Upper lobe of left lung (tissue), 6 donors: ENCODE measurements at regions not wholly inside any gene's neighbourhood (a gene's known extent, or its start where the extent isn't known, plus 50 kb on each side); places are given as distances from the start of the nearest gene placed in this dataset.

Experiments
- ATAC-seq, 2 donors: fragments of 200-7000 bp; cut with Tn5 transposase; one replicate each; pipeline ENCODE4 v1.9.1; 2022; ENCODE audit warnings: mild to moderate bottlenecking in 2 of 2, moderate library complexity in 2 of 2; ENCODE audit not compliant: low FRiP score in 2 of 2
- DNase-seq, 2 donors: peaks; one replicate each; pipeline ENCODE4 v3.0.0-alpha.2; 2019 to 2020
- H3K27ac ChIP-seq, 4 donors: fragments of 200-600 bp; sonication (generic); one replicate each; pipeline ENCODE4 v1.5.1; 2016 to 2019
- H3K27me3 ChIP-seq, 4 donors: fragments of 200-600 bp; sonication (generic); one replicate each; pipeline ENCODE4 v1.5.1; 2017 to 2019
- H3K36me3 ChIP-seq, 4 donors: fragments of 200-600 bp; sonication (generic); one replicate each; pipeline ENCODE4 v1.5.1; 2016 to 2019
- H3K4me1 ChIP-seq, 4 donors: fragments of 200-600 bp; sonication (generic); one replicate each; pipeline ENCODE4 v1.5.1; 2018 to 2019
- H3K4me3 ChIP-seq, 4 donors: fragments of 200-600 bp; sonication (generic); one replicate each; pipeline ENCODE4 v1.5.1; 2017 to 2019; ENCODE audit warnings: mild to moderate bottlenecking in 2 of 4, moderate library complexity in 1 of 4
- H3K9me3 ChIP-seq, 4 donors: fragments of 200-600 bp; sonication (generic); one replicate each; pipeline ENCODE4 v1.5.1; 2018 to 2019
- EP300 ChIP-seq, 4 donors: sonication (generic); formaldehyde crosslinking; IDR thresholded peaks; one replicate each; pipeline ENCODE4 v1.5.1; 2017; ENCODE audit warnings: antibody characterized with exemption in 4 of 4, control low read depth in 2 of 4
- POLR2A ChIP-seq, 4 donors: fragments of 450-650 bp; IDR thresholded peaks; one replicate each; pipeline ENCODE4 v1.5.1; 2016 to 2017; ENCODE audit warnings: antibody characterized with exemption in 4 of 4, mild to moderate bottlenecking in 2 of 4
- POLR2AphosphoS5 ChIP-seq, 2 donors: sonication (generic); formaldehyde crosslinking; IDR thresholded peaks; one replicate each; pipeline ENCODE4 v1.5.1; 2017; ENCODE audit warnings: antibody characterized with exemption in 2 of 2
- WGBS, 2 donors: methylation state at CpG; one replicate each; pipeline ENCODE4 v1.1.5; 2017 to 2018; 5-methylcytosine and 5-hydroxymethylcytosine counted together
- TF ChIP-seq, protein P1 (sequence below), 6 experiments: fragments of 450-650 bp in 4 of 6; fragments of 200-600 bp in 2 of 6; sonication (generic) in 2 of 6; IDR thresholded peaks; one replicate each; pipeline ENCODE4 v1.5.1; 2016 to 2019; ENCODE audit warnings: antibody characterized with exemption in 6 of 6
- donor health status: DM: no; HTN: no; CAD: no; lungs with moderate emphysema.
- donor health status: DM: no; HTN: yes; CAD: no; lungs with severe emphysema.

DNA sequence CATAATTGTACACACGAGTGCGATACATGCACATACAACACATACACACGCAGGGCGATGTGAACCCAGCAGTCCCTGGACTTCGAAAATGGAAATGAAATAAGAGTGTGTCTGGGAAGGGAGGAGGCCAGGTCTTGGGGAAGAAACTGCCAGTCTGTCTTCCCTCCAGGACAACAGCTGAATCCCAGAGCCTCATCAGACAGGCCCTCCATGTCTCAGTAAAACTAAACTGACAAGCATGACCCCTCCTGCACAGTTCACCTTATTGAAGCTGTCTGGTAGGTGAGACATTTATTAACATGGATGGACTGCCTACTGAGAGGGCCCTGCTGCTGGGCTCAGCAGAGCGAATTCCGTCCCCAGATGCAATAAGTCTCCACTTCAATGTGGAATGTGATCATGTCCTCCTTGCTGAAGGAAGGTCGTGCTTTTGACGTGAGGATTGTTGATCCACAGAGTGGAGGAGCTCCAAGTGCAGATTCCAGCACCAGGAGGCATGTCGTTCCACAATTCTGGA, 117.4 kb downstream of the SOX9 start:
- Histone ChIP-seq H3K27ac (no peak overlapping the region), H3K9me3 (no peaks in the 10 kb centered on the region), H3K27me3 (no peaks in the 10 kb centered on the region), H3K4me1 (no peaks in the 10 kb centered on the region), H3K36me3 (no peaks in the 10 kb centered on the region), H3K4me3 (no peak overlapping the region)
- no peak for ATAC-seq
- WGBS, 2 donors = 64 to 75% methylated on average over 10 of the region's 10 CpGs
- TF ChIP-seq EP300 (IDR thresholded peaks at IDR 0.05) (no peak), POLR2AphosphoS5 (IDR thresholded peaks at IDR 0.05) (no peak), POLR2A (IDR thresholded peaks at IDR 0.05) (no peak)
- TF ChIP-seq, protein P1, sequence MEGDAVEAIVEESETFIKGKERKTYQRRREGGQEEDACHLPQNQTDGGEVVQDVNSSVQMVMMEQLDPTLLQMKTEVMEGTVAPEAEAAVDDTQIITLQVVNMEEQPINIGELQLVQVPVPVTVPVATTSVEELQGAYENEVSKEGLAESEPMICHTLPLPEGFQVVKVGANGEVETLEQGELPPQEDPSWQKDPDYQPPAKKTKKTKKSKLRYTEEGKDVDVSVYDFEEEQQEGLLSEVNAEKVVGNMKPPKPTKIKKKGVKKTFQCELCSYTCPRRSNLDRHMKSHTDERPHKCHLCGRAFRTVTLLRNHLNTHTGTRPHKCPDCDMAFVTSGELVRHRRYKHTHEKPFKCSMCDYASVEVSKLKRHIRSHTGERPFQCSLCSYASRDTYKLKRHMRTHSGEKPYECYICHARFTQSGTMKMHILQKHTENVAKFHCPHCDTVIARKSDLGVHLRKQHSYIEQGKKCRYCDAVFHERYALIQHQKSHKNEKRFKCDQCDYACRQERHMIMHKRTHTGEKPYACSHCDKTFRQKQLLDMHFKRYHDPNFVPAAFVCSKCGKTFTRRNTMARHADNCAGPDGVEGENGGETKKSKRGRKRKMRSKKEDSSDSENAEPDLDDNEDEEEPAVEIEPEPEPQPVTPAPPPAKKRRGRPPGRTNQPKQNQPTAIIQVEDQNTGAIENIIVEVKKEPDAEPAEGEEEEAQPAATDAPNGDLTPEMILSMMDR (IDR thresholded peaks at IDR 0.05) = no peak
- DNase-seq = no peak

GRCh38 chr17:72239548-72239947, 118.7 kb downstream of the SOX9 start:
- ATAC-seq (no peak), DNase-seq (no peak)
- H3K4me1 ChIP-seq = no peaks in the 10 kb centered on the region
- no peak overlapping the region for H3K4me3 ChIP-seq
- no peaks in the 10 kb centered on the region for H3K27me3 ChIP-seq
- WGBS, 2 donors = 81 to 89% methylated on average over 4 to 5 of the region's 5 CpGs
- H3K36me3 ChIP-seq = no peaks in the 10 kb centered on the region
- peaks cover 0 to 3% (median 0%) of the 10 kb centered on the region in 4 donors for H3K9me3 ChIP-seq
- H3K27ac ChIP-seq = no peak overlapping the region
- TF ChIP-seq POLR2A (IDR thresholded peaks at IDR 0.05) (no peak), POLR2AphosphoS5 (IDR thresholded peaks at IDR 0.05) (no peak), EP300 (IDR thresholded peaks at IDR 0.05) (no peak)
- TF ChIP-seq, protein P1 (IDR thresholded peaks at IDR 0.05) = no peak

DNA sequence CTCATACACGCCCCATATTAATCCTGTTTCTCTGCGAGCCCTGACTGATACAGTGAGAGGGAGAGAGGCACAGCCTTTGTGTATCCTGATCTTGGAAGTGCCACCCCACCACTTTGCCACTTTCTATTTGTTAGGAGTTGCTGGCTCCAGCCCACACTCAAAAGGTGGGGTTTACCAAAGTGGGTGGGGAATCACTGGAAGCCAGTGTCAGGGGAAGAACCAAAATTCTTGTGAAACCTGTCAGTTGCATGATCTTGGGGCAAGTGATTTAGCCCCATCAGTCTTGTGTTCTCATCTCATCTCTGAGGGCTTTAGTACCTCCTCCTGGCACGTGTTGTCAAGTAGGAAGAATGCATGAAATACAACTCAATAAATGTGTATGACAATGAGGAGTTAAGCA, 119.5 kb downstream of the SOX9 start:
- TF ChIP-seq, protein P1 (IDR thresholded peaks at IDR 0.05) = no peak
- no peak for TF ChIP-seq POLR2A (IDR thresholded peaks at IDR 0.05)
- no peak for TF ChIP-seq EP300 (IDR thresholded peaks at IDR 0.05)
- no peak for TF ChIP-seq POLR2AphosphoS5 (IDR thresholded peaks at IDR 0.05)
- no peak overlapping the region for H3K27ac ChIP-seq

GRCh38 chr17:72244494-72244893, 123.7 kb downstream of the SOX9 start:
- no peaks in the 10 kb centered on the region for H3K27me3 ChIP-seq
- 83 to 94% methylated on average over 4 of the region's 4 CpGs for WGBS, 2 donors
- DNase-seq (no peak), ATAC-seq (no peak)
- no peak overlapping the region for H3K27ac ChIP-seq
- H3K4me3 ChIP-seq = no peak overlapping the region
- peaks cover 0 to 3% (median 0%) of the 10 kb centered on the region in 4 donors for H3K9me3 ChIP-seq
- no peaks in the 10 kb centered on the region for H3K36me3 ChIP-seq
- no peaks in the 10 kb centered on the region for H3K4me1 ChIP-seq
- TF ChIP-seq POLR2A (IDR thresholded peaks at IDR 0.05) (no peak), POLR2AphosphoS5 (IDR thresholded peaks at IDR 0.05) (no peak)

More for the DNA sequence above, 119.5 kb downstream of the SOX9 start:
- Histone ChIP-seq H3K27me3 (no peaks in the 10 kb centered on the region), H3K4me3 (no peak overlapping the region), H3K4me1 (no peaks in the 10 kb centered on the region), H3K36me3 (no peaks in the 10 kb centered on the region), H3K9me3 (peaks cover 0 to 3% (median 0%) of the 10 kb centered on the region in 4 donors)
- ATAC-seq (no peak), DNase-seq (no peak)
- 80 to 82% methylated on average over 3 of the region's 3 CpGs for WGBS, 2 donors

DNA sequence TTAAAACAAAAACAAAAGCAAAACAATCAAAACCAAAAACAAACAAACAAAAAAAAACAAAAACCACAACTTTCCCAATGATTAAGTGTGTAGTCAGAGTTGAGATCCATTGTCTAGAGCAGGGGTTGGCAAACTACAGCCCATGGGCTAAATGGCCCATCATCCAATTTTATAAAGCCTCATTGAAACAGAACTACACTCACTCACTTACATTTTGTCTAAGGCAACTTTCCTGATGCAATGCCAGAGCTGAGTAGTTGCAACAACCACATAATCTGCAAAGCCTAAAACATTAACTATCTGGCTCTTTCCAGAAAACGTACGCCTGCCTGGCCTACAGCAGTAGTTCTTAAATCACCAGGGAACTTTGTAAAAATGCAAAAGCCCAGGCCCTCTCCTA, 124.1 kb downstream of the SOX9 start:
- Histone ChIP-seq H3K36me3 (no peaks in the 10 kb centered on the region), H3K4me3 (no peak overlapping the region), H3K9me3 (peaks cover 0 to 3% (median 0%) of the 10 kb centered on the region in 4 donors), H3K4me1 (no peaks in the 10 kb centered on the region), H3K27ac (no peak overlapping the region), H3K27me3 (no peaks in the 10 kb centered on the region)
- 87 to 90% methylated on average over 2 of the region's 2 CpGs for WGBS, 2 donors
- ATAC-seq = no peak
- no peak for DNase-seq
- TF ChIP-seq, protein P1 (IDR thresholded peaks at IDR 0.05) = no peak
- TF ChIP-seq EP300 (IDR thresholded peaks at IDR 0.05) = no peak
- TF ChIP-seq POLR2AphosphoS5 (IDR thresholded peaks at IDR 0.05) = no peak
- no peak for TF ChIP-seq POLR2A (IDR thresholded peaks at IDR 0.05)
